Nephron (organoid): ENCODE measurements at regions not wholly inside any gene's neighbourhood (a gene's known extent, or its start where the extent isn't known, plus 50 kb on each side); places are given as distances from the start of the nearest gene placed in this dataset.

ENCODE experiments used
- H3K27ac Mint-ChIP-seq, 3 experiments: 2 replicates each; pipeline ENCODE4 v1.8.0; 2020; ENCODE audit warnings: mixed read lengths in 3 of 3, mild to moderate bottlenecking in 2 of 3, moderate library complexity in 1 of 3
- H3K27me3 Mint-ChIP-seq: 2 replicates; pipeline ENCODE4 v1.8.0; 2021; ENCODE audit warnings: low read depth, mild to moderate bottlenecking, moderate library complexity, mixed read lengths
- H3K36me3 Mint-ChIP-seq: 2 replicates; pipeline ENCODE4 v1.8.0; 2020; ENCODE audit warnings: low read depth, mixed read lengths
- H3K4me1 Mint-ChIP-seq: 2 replicates; pipeline ENCODE4 v1.8.0; 2020; ENCODE audit warnings: mixed read lengths
- H3K4me3 Mint-ChIP-seq, 3 experiments: 2 replicates each; pipeline ENCODE4 v1.8.0; 2020; ENCODE audit warnings: mild to moderate bottlenecking in 3 of 3, mixed read lengths in 3 of 3, moderate library complexity in 2 of 3
- H3K9me3 Mint-ChIP-seq: 2 replicates; pipeline ENCODE4 v1.8.0; 2020; ENCODE audit warnings: mixed read lengths
- TF ChIP-seq, protein P1 (sequence below), 3 experiments: fragments of 200-600 bp; sonication (generic); IDR thresholded peaks; one replicate each; pipeline ENCODE4 v1.5.0; 2021; ENCODE audit warnings: antibody characterized with exemption in 3 of 3; ENCODE audit not compliant: unreplicated experiment in 3 of 3

GRCh38 chr1:39152923-39153322, 51.6 kb upstream of the MACF1 start:
- no peak overlapping the region for H3K4me3 Mint-ChIP-seq
- peaks cover 80% of the 10 kb centered on the region for H3K4me1 Mint-ChIP-seq
- H3K27ac Mint-ChIP-seq: peak overlapping the region; percentile 78 to 83 (median 82)
- H3K27me3 Mint-ChIP-seq: no peaks in the 10 kb centered on the region
- TF ChIP-seq, protein P1, sequence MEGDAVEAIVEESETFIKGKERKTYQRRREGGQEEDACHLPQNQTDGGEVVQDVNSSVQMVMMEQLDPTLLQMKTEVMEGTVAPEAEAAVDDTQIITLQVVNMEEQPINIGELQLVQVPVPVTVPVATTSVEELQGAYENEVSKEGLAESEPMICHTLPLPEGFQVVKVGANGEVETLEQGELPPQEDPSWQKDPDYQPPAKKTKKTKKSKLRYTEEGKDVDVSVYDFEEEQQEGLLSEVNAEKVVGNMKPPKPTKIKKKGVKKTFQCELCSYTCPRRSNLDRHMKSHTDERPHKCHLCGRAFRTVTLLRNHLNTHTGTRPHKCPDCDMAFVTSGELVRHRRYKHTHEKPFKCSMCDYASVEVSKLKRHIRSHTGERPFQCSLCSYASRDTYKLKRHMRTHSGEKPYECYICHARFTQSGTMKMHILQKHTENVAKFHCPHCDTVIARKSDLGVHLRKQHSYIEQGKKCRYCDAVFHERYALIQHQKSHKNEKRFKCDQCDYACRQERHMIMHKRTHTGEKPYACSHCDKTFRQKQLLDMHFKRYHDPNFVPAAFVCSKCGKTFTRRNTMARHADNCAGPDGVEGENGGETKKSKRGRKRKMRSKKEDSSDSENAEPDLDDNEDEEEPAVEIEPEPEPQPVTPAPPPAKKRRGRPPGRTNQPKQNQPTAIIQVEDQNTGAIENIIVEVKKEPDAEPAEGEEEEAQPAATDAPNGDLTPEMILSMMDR (IDR thresholded peaks at IDR 0.05; ENCODE audit: unreplicated experiment in 3 of 3): no peak
- H3K36me3 Mint-ChIP-seq: peaks cover 20% of the 10 kb centered on the region
- H3K9me3 Mint-ChIP-seq: no peaks in the 10 kb centered on the region

GRCh38 chr1:39153684-39154083, 50.8 kb upstream of the MACF1 start:
- no peaks in the 10 kb centered on the region for H3K9me3 Mint-ChIP-seq
- TF ChIP-seq, protein P1 (IDR thresholded peaks at IDR 0.05; ENCODE audit: unreplicated experiment in 3 of 3): no peak
- H3K36me3 Mint-ChIP-seq: peaks cover 20% of the 10 kb centered on the region
- H3K4me3 Mint-ChIP-seq: peak overlapping the region in 2 of 3 experiments; percentile 14 to 16
- peak overlapping the region; percentile 78 to 83 (median 82) for H3K27ac Mint-ChIP-seq
- no peaks in the 10 kb centered on the region for H3K27me3 Mint-ChIP-seq
- peaks cover 81% of the 10 kb centered on the region for H3K4me1 Mint-ChIP-seq

- peaks cover 83% of the 10 kb centered on the region for H3K4me1 Mint-ChIP-seq
- peak overlapping the region; percentile 78 to 83 (median 82) for H3K27ac Mint-ChIP-seq
- peak overlapping the region in 1 of 3 experiments; percentile 53 for H3K4me3 Mint-ChIP-seq
- H3K36me3 Mint-ChIP-seq: peaks cover 16% of the 10 kb centered on the region
- no peaks in the 10 kb centered on the region for H3K9me3 Mint-ChIP-seq
- TF ChIP-seq, protein P1 (IDR thresholded peaks at IDR 0.05; ENCODE audit: unreplicated experiment in 3 of 3): no peak
- H3K27me3 Mint-ChIP-seq: no peaks in the 10 kb centered on the region
These were observed 49.7 kb upstream of the MACF1 start for GRCh38 chr1:39154553-39155421.
